Endothelial cell (in vitro differentiated cells): ENCODE measurements at regions not wholly inside any gene's neighbourhood (a gene's known extent, or its start where the extent isn't known, plus 50 kb on each side); places are given as distances from the start of the nearest gene placed in this dataset.

Experiments
- DNase-seq: peaks from one replicate; pipeline ENCODE4 v3.0.0; 2021; ENCODE audit warnings: low spot score
- H3K27ac Mint-ChIP-seq: one replicate; pipeline ENCODE4 v1.8.0; 2021; ENCODE audit warnings: mixed read lengths, inconsistent platforms; ENCODE audit not compliant: unreplicated experiment
- H3K27me3 Mint-ChIP-seq: one replicate; pipeline ENCODE4 v1.8.0; 2021; ENCODE audit warnings: mild to moderate bottlenecking, moderate library complexity, mixed read lengths, inconsistent platforms; ENCODE audit not compliant: unreplicated experiment
- H3K36me3 Mint-ChIP-seq: one replicate; pipeline ENCODE4 v1.8.0; 2021; ENCODE audit warnings: mild to moderate bottlenecking, low read depth, mixed read lengths, inconsistent platforms; ENCODE audit not compliant: unreplicated experiment
- H3K4me1 Mint-ChIP-seq: one replicate; pipeline ENCODE4 v1.8.0; 2021; ENCODE audit warnings: mild to moderate bottlenecking, mixed read lengths, inconsistent platforms; ENCODE audit not compliant: unreplicated experiment
- H3K4me3 Mint-ChIP-seq: one replicate; pipeline ENCODE4 v1.8.0; 2021; ENCODE audit warnings: mild to moderate bottlenecking, mixed read lengths, inconsistent platforms; ENCODE audit not compliant: unreplicated experiment
- H3K9me3 Mint-ChIP-seq: one replicate; pipeline ENCODE4 v1.8.0; 2021; ENCODE audit warnings: mixed read lengths, inconsistent platforms; ENCODE audit not compliant: unreplicated experiment
- TF ChIP-seq, protein P1 (sequence below): fragments of 200-600 bp; sonication (generic); IDR thresholded peaks from one replicate; pipeline ENCODE4 v1.5.0; 2021; ENCODE audit warnings: antibody characterized with exemption; ENCODE audit not compliant: unreplicated experiment

DNA sequence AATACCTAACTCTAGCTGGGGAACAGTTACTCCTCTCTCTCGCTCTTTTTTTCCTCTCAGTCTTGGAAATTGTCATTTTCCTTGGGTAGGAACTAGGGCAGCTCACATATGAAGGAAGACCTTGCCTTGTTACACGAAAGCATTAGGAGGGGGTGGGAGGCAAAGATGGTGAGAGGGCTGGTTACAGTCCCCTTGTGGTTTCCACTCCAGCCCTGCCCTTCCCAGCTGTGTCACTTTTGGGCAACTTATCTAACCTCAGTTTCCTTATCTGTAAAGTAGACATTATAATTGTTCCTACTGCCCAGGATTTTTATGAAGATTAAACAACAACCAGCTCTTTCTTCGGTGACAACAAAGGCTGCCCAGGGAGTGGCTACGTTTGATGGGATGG, 196.2 kb upstream of the CLINT1 start:
- no peaks in the 10 kb centered on the region for H3K27me3 Mint-ChIP-seq
- TF ChIP-seq, protein P1, sequence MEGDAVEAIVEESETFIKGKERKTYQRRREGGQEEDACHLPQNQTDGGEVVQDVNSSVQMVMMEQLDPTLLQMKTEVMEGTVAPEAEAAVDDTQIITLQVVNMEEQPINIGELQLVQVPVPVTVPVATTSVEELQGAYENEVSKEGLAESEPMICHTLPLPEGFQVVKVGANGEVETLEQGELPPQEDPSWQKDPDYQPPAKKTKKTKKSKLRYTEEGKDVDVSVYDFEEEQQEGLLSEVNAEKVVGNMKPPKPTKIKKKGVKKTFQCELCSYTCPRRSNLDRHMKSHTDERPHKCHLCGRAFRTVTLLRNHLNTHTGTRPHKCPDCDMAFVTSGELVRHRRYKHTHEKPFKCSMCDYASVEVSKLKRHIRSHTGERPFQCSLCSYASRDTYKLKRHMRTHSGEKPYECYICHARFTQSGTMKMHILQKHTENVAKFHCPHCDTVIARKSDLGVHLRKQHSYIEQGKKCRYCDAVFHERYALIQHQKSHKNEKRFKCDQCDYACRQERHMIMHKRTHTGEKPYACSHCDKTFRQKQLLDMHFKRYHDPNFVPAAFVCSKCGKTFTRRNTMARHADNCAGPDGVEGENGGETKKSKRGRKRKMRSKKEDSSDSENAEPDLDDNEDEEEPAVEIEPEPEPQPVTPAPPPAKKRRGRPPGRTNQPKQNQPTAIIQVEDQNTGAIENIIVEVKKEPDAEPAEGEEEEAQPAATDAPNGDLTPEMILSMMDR = no peak
- H3K9me3 Mint-ChIP-seq = no peaks in the 10 kb centered on the region
- H3K4me1 Mint-ChIP-seq = peaks cover 5% of the 10 kb centered on the region
- no peaks in the 10 kb centered on the region for H3K36me3 Mint-ChIP-seq
- no peak overlapping the region for H3K4me3 Mint-ChIP-seq
- no peak for DNase-seq
- no peak overlapping the region for H3K27ac Mint-ChIP-seq

DNA sequence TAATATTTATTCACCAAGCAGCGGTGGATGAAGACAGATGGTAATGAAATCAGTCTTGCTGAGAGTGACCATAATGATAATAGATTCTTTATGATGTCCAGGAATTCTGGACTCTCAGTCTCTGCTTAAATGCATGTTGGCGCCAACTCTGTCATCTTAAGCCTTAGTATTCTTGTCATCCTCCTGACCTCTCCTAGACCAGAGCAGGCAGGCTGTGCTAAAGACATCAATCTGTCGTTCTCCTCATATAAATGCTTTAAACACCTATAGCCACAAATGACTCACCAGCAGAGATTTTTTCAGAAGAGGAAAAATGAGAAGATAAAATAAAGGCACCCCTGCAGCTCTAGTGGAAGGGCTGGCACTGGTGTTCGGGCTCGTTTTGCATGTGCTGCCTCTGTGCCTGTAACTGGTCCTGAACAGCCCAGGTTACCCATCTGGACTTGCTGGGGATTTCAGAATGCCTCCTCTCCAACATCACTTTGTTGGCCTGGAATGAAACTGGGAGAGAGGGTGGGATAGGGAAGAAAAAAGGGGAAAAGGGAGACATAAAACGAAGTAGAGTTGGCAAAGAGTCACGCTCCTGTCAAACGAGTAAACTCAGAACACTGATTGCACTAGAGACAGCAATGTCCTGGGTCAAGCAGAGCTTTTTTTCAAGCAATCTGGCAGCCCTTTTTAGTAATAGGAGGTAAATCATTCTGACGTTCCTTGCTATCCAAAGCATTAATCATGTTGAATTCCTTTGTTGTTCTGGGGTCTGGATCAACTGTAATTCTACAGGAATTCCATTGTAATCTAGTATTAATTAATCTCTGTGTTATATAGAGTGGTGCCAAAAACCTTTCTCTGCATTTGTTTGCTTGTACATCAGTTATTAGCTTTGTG, 195.5 kb upstream of the CLINT1 start:
- TF ChIP-seq, protein P1 = no peak
- no peak for DNase-seq
- Mint-ChIP-seq H3K27me3 (no peaks in the 10 kb centered on the region), H3K9me3 (no peaks in the 10 kb centered on the region), H3K36me3 (no peaks in the 10 kb centered on the region), H3K4me1 (peaks cover 5% of the 10 kb centered on the region), H3K4me3 (no peak overlapping the region), H3K27ac (no peak overlapping the region)

DNA sequence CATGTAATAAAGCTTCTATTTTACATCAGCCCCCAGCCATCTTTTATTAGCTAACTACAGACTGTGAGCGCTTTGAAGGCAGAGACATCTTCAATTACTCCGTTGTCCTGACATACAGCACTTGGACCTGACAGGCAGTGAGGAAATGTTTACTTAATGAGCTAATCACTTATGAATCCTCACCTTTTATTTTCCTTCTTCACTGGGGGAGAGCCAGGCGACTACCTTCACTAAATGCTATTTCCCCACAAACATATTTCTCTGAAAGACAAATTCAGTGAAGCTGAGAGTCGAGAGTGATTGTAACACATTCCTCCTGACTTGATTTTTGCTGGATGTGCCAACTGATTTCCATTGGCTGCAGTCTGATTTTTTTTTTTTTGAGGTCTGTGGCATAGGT, 192.1 kb upstream of the CLINT1 start:
- DNase-seq = no peak
- Mint-ChIP-seq H3K4me1 (no peaks in the 10 kb centered on the region), H3K27me3 (no peaks in the 10 kb centered on the region), H3K36me3 (no peaks in the 10 kb centered on the region), H3K4me3 (no peak overlapping the region), H3K9me3 (no peaks in the 10 kb centered on the region), H3K27ac (no peak overlapping the region)
- TF ChIP-seq, protein P1 = no peak

DNA sequence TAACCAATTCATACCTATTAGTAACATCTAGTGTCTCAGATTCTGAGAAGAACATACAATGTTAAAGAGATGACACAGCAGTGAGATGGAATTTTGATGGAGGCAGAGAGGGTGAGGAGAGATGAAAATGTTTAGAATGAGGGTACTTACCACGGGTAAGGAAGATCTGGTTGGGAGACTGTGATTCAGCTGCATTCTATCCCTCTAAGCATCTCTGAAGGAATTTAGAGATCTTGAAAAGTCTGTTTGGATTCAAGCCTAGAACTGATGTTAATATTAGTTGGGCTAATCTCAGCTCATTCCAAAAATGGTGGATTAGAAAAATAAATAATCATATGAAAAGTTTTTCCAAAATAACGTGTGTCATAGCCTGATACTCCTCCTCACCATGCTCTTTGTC, 191.5 kb upstream of the CLINT1 start:
- Mint-ChIP-seq H3K36me3 (no peaks in the 10 kb centered on the region), H3K4me1 (peaks cover 2% of the 10 kb centered on the region), H3K27ac (no peak overlapping the region), H3K9me3 (no peaks in the 10 kb centered on the region), H3K27me3 (no peaks in the 10 kb centered on the region), H3K4me3 (no peak overlapping the region)
- DNase-seq = no peak
- TF ChIP-seq, protein P1 = no peak

DNA sequence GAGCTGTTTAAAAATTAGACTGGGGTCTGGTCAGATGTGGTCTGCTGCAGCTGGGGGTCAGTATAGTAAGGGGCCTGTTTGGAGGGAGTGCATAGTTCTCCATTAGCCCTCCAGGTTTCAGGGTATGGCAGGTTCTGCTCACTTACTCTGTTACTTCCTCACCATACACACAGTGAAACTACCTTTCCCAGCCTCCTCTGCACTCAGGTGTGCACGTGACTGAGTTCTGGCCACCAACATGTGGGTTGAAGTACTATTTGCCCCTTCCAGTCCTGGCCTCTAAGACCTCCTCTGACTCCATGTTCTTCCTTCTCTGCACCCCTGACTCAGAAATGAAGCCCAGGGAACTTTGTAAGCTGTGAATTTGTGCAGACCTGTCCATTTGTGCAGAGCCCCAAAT, 190.5 kb upstream of the CLINT1 start:
- TF ChIP-seq, protein P1 = no peak
- no peak for DNase-seq
- Mint-ChIP-seq H3K27me3 (no peaks in the 10 kb centered on the region), H3K27ac (no peak overlapping the region), H3K9me3 (no peaks in the 10 kb centered on the region), H3K4me1 (peaks cover 2% of the 10 kb centered on the region), H3K4me3 (no peak overlapping the region), H3K36me3 (no peaks in the 10 kb centered on the region)
